HUES64 (cell line): ENCODE measurements at regions not wholly inside any gene's neighbourhood (a gene's known extent, or its start where the extent isn't known, plus 50 kb on each side); places are given as distances from the start of the nearest gene placed in this dataset.

Source experiments
- H3K27ac ChIP-seq: 2 replicates; pipeline ENCODE4 v1.7.0; 2013; ENCODE audit warnings: low read depth, low read length, inconsistent platforms
- H3K27me3 ChIP-seq: 2 replicates; pipeline ENCODE4 v1.6.1; 2013; ENCODE audit warnings: mild to moderate bottlenecking, low read length; ENCODE audit not compliant: insufficient read depth
- H3K36me3 ChIP-seq: 2 replicates; pipeline ENCODE4 v1.6.1; 2013; ENCODE audit warnings: mild to moderate bottlenecking, low read length; ENCODE audit not compliant: insufficient read depth
- H3K4me1 ChIP-seq: 2 replicates; pipeline ENCODE4 v1.6.1; 2013; ENCODE audit warnings: mild to moderate bottlenecking, low read length, moderate library complexity; ENCODE audit not compliant: insufficient read depth
- H3K4me3 ChIP-seq: 2 replicates; pipeline ENCODE4 v1.5.1; 2013; ENCODE audit warnings: mild to moderate bottlenecking, low read length, moderate library complexity
- H3K9ac ChIP-seq: 2 replicates; pipeline ENCODE4 v1.6.1; 2013; ENCODE audit warnings: mild to moderate bottlenecking, low read depth, low read length
- H3K9me3 ChIP-seq: 2 replicates; pipeline ENCODE4 v1.6.1; 2013; ENCODE audit warnings: low read depth, low read length; ENCODE audit not compliant: insufficient read depth
- WGBS: fragments of 150-250, 120-280 bp; methylation state at CpG from one replicate; pipeline ENCODE4 v1.1.7; 2013; ENCODE audit warnings: missing lambda C conversion rate; 5-methylcytosine and 5-hydroxymethylcytosine counted together

GRCh38 chr1:175881246-175881976, 138.0 kb upstream of the TNR start:
- H3K27ac ChIP-seq = no peak overlapping the region
- H3K9ac ChIP-seq = no peak overlapping the region
- H3K4me3 ChIP-seq = no peak overlapping the region
- peaks cover 11% of the 10 kb centered on the region for H3K27me3 ChIP-seq
- H3K9me3 ChIP-seq = no peaks in the 10 kb centered on the region
- H3K4me1 ChIP-seq = no peaks in the 10 kb centered on the region
- WGBS = 77% methylated on average over 6 of the region's 8 CpGs
- no peaks in the 10 kb centered on the region for H3K36me3 ChIP-seq

DNA sequence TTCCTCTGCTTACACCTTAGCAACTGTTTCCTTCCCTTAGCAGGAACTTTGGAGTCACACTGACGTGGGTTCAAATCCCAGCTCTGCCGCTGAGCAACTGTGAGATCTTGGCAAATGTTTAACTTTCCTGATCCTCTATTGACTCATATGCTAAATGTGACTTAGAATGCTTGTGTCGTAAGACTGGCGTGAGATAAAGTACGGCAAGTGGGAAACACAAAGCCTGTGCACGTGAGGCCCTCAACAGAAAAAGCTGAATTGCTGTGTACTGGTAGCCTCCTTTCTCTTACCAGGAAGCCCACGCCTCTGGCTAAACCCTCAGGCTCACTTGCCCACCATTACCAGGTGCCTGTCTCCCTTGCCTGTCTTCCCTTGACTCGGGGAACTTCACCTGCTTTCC, 135.4 kb upstream of the TNR start:
- Histone ChIP-seq H3K27me3 (peaks cover 3% of the 10 kb centered on the region; the same call in 1 of the 2 replicates), H3K9me3 (no peaks in the 10 kb centered on the region), H3K4me1 (no peaks in the 10 kb centered on the region), H3K27ac (no peak overlapping the region), H3K9ac (no peak overlapping the region), H3K4me3 (no peak overlapping the region), H3K36me3 (no peaks in the 10 kb centered on the region)
- 82% methylated on average over 8 of the region's 8 CpGs for WGBS

DNA sequence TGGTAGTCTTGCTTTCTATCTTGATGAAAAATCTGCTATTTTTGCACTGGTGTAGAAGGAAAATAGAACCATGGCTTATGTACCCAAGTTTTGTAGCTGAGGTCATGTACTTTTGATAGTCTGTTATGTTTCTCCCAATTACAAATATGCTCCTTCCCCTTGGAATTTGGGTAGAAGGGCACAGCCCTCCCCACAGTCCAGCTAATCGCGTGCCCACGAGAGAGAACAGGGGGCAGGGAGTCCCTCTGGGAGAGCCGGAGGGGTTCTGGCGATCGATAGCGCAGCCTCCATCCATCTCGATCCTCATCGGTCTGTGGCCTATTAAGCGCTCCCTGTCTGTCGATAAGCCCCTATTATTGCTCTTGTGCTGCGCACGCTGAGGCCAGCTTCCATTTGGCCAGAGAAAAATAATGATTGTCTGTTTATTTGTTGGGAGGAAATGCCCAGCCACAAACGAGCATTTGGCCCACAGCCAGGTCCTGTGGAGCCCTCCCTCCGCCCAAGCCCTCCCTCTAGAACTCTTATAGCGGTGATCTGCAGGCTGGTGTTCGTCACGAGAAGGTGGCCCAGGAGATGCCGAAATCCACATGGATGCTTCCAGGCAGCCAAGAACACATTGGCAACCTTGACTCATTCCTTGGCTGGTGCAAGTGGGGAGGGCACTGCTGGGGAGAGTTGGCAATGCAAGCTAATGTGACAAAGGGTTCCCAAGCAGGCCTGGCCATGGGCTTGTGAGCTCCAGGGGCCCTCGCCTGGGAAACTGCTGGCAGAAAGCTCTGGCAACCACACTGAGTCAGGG, 134.7 kb upstream of the TNR start:
- no peaks in the 10 kb centered on the region for H3K9me3 ChIP-seq
- no peak overlapping the region for H3K9ac ChIP-seq
- no peak overlapping the region for H3K4me3 ChIP-seq
- WGBS = 93% methylated on average over 20 of the region's 20 CpGs
- no peaks in the 10 kb centered on the region; the same call in 1 of the 2 replicates for H3K27me3 ChIP-seq
- no peaks in the 10 kb centered on the region for H3K4me1 ChIP-seq
- H3K36me3 ChIP-seq = no peaks in the 10 kb centered on the region
- no peak overlapping the region for H3K27ac ChIP-seq

DNA sequence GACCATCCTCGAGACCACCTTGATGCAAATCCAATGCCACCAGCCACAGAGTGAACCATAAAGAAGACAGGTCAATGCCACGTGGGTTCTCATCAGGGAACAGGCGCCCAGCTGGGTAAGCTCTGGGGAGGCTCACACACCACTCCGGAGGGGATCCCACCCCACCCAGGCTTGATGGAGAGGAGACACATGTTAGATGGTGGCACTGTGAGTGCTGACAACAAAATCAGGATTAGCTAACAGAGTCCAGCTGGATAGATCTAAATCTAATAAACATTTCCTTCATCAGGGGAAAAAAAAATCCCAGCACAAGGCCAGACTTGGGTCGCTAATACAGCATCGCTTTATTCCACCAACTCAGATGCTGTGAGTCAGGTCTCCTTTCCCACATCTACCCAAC, 132.2 kb upstream of the TNR start:
- Histone ChIP-seq H3K9ac (no peak overlapping the region), H3K36me3 (no peaks in the 10 kb centered on the region), H3K27ac (no peak overlapping the region), H3K27me3 (no peaks in the 10 kb centered on the region), H3K4me3 (no peak overlapping the region), H3K9me3 (no peaks in the 10 kb centered on the region), H3K4me1 (no peaks in the 10 kb centered on the region)
- 93% methylated on average over 6 of the region's 6 CpGs for WGBS

- Histone ChIP-seq H3K9ac (no peak overlapping the region), H3K27me3 (no peaks in the 10 kb centered on the region), H3K36me3 (no peaks in the 10 kb centered on the region), H3K9me3 (no peaks in the 10 kb centered on the region), H3K4me3 (no peak overlapping the region), H3K4me1 (no peaks in the 10 kb centered on the region), H3K27ac (no peak overlapping the region)
- 95% methylated on average over 2 of the region's 2 CpGs for WGBS
Observed at GRCh38 chr1:175874081-175874480, 130.7 kb upstream of the TNR start.

- H3K4me3 ChIP-seq = no peak overlapping the region
- no peaks in the 10 kb centered on the region; the same call in 1 of the 2 replicates for H3K4me1 ChIP-seq
- no peaks in the 10 kb centered on the region for H3K36me3 ChIP-seq
- WGBS = 82% methylated on average over 5 of the region's 6 CpGs
- H3K9me3 ChIP-seq = no peaks in the 10 kb centered on the region
- no peak overlapping the region for H3K9ac ChIP-seq
- H3K27ac ChIP-seq = no peak overlapping the region
- H3K27me3 ChIP-seq = no peaks in the 10 kb centered on the region
Observed at GRCh38 chr1:175873290-175873935, 130.0 kb upstream of the TNR start.

- WGBS = 90% methylated on average over 1 of the region's 4 CpGs
- H3K4me3 ChIP-seq = no peak overlapping the region
- H3K9me3 ChIP-seq = no peaks in the 10 kb centered on the region
- no peaks in the 10 kb centered on the region for H3K36me3 ChIP-seq
- no peak overlapping the region for H3K27ac ChIP-seq
- no peak overlapping the region for H3K9ac ChIP-seq
- no peaks in the 10 kb centered on the region for H3K27me3 ChIP-seq
- H3K4me1 ChIP-seq = no peaks in the 10 kb centered on the region; the same call in 1 of the 2 replicates
Observed at GRCh38 chr1:175872588-175872987, 129.2 kb upstream of the TNR start.

DNA sequence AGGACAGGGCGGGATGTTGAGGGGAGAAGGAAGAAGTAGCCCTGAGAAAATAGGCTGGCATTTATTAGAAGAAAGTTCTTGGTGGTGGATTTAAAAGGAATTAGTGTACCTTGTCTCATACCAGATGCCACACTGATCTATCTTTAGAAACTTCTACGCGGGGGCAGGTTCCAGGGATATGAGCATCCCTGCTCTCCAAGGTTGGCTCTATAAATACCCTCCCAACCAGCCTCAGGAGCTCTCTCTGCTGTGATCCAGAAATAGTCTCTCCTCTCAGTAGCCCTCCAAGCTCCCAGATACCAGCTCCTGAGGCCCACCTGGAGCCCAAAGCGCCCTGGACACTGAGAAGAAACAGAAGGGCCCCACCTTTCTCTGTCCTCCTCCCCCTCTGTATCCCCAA, 128.3 kb upstream of the TNR start:
- Histone ChIP-seq H3K27me3 (no peaks in the 10 kb centered on the region), H3K36me3 (no peaks in the 10 kb centered on the region), H3K27ac (no peak overlapping the region), H3K4me3 (no peak overlapping the region), H3K9ac (no peak overlapping the region), H3K4me1 (peaks cover 2% of the 10 kb centered on the region; the same call in 1 of the 2 replicates), H3K9me3 (no peaks in the 10 kb centered on the region)
- WGBS = 86% methylated on average over 4 of the region's 4 CpGs

DNA sequence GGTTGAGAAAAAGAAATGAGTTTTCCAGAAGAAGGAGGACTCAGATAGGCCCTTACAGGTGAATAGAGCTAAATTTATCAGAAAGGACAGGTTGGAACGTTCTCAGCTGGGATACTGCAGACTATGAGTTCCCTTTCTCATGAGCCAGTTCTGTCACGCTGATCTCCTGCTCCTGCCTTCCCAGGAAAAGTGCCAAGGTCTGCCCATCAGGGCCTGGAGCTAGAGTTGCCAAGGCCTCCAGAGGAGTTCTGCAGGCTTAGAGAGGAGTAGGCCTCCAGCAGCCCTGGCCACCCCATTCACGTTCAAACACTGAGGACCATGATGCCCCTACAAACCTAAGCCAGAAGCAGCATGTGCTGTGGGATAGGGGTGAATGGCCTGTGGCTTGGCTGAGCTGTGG, 126.8 kb upstream of the TNR start:
- no peaks in the 10 kb centered on the region for H3K36me3 ChIP-seq
- H3K27ac ChIP-seq = no peak overlapping the region
- H3K4me3 ChIP-seq = no peak overlapping the region
- no peaks in the 10 kb centered on the region for H3K9me3 ChIP-seq
- 82% methylated on average over 3 of the region's 3 CpGs for WGBS
- H3K9ac ChIP-seq = no peak overlapping the region
- peaks cover 16% of the 10 kb centered on the region for H3K4me1 ChIP-seq
- H3K27me3 ChIP-seq = no peaks in the 10 kb centered on the region

GRCh38 chr1:175866776-175867175, 123.4 kb upstream of the TNR start:
- no peaks in the 10 kb centered on the region for H3K36me3 ChIP-seq
- peaks cover 7% of the 10 kb centered on the region; the same call in 1 of the 2 replicates for H3K27me3 ChIP-seq
- no peak overlapping the region for H3K9ac ChIP-seq
- no peak overlapping the region for H3K27ac ChIP-seq
- H3K4me1 ChIP-seq = peaks cover 38% of the 10 kb centered on the region
- no peak overlapping the region for H3K4me3 ChIP-seq
- no peaks in the 10 kb centered on the region for H3K9me3 ChIP-seq
- WGBS = 75% methylated on average over 2 of the region's 2 CpGs
